ENCODE measurements at regions not wholly inside any gene's neighbourhood (a gene's known extent, or its start where the extent isn't known, plus 50 kb on each side); places are given as distances from the start of the nearest gene placed in this dataset.

- TF ChIP-seq GATA2 (IDR thresholded peaks at IDR 0.05; ENCODE audit: low read depth, low read length): no peak
- TF ChIP-seq GATA3 (IDR thresholded peaks at IDR 0.05; ENCODE audit: low read depth, low read length): no peak
These were observed 78.8 kb upstream of the ARHGAP28 start for GRCh38 chr18:6650747-6651146.
